GM19395 (cell line): ENCODE measurements at regions not wholly inside any gene's neighbourhood (a gene's known extent, or its start where the extent isn't known, plus 50 kb on each side); places are given as distances from the start of the nearest gene placed in this dataset.

Source experiments
- ATAC-seq: cut with Tn5 transposase; IDR thresholded peaks from one replicate; pipeline ENCODE4 v1.9.1; 2021; ENCODE audit warnings: mild to moderate bottlenecking, moderate library complexity; ENCODE audit not compliant: unreplicated experiment

GRCh38 chr5:174649391-174649790 lies 75.0 kb upstream of the MSX2 start:
- no peak for ATAC-seq

GRCh38 chr5:174654442-174654841 lies 69.9 kb upstream of the MSX2 start:
- ATAC-seq, result no peak

GRCh38 chr5:174655351-174655750 lies 69.0 kb upstream of the MSX2 start:
- ATAC-seq, result no peak

GRCh38 chr5:174664180-174664850 lies 60.1 kb upstream of the MSX2 start:
- ATAC-seq, result no peak

GRCh38 chr5:174665347-174665746 lies 59.0 kb upstream of the MSX2 start:
- no peak for ATAC-seq

GRCh38 chr5:174667526-174667925 lies 56.9 kb upstream of the MSX2 start:
- no peak for ATAC-seq

- no peak for ATAC-seq
Observed at GRCh38 chr5:174668349-174668748, 56.0 kb upstream of the MSX2 start.
